AG10803 (cell line): ENCODE measurements at regions not wholly inside any gene's neighbourhood (a gene's known extent, or its start where the extent isn't known, plus 50 kb on each side); places are given as distances from the start of the nearest gene placed in this dataset.

Source experiments
- DNase-seq: peaks from one replicate; pipeline ENCODE4 v3.0.0; 2010; ENCODE audit warnings: low read depth
- H3K4me3 ChIP-seq: 2 replicates; pipeline ENCODE4 v1.5.1; 2011; ENCODE audit warnings: mild to moderate bottlenecking, low read length, control low read depth
- CTCF ChIP-seq: conservative IDR thresholded peaks from 2 replicates; pipeline ENCODE4 v1.5.1; 2011; ENCODE audit warnings: mild to moderate bottlenecking, low read length, control low read depth, inconsistent platforms

GRCh38 chr22:48365386-48365785 lies 1462.3 kb downstream of the BRD1 start:
- TF ChIP-seq CTCF: no peak
- DNase-seq: no peak
- no peak overlapping the region for H3K4me3 ChIP-seq

GRCh38 chr22:48362721-48363404 lies 1464.8 kb downstream of the BRD1 start:
- no peak for DNase-seq
- TF ChIP-seq CTCF: no peak
- no peak overlapping the region for H3K4me3 ChIP-seq

GRCh38 chr22:48361099-48361639 lies 1466.5 kb downstream of the BRD1 start:
- no peak overlapping the region for H3K4me3 ChIP-seq
- DNase-seq: no peak
- TF ChIP-seq CTCF: no peak

GRCh38 chr22:48359613-48359965 lies 1468.1 kb downstream of the BRD1 start:
- DNase-seq: no peak
- no peak for TF ChIP-seq CTCF
- H3K4me3 ChIP-seq: no peak overlapping the region

GRCh38 chr22:48358886-48359612 lies 1468.6 kb downstream of the BRD1 start:
- no peak for TF ChIP-seq CTCF
- no peak overlapping the region for H3K4me3 ChIP-seq
- DNase-seq: no peak

- TF ChIP-seq CTCF: no peak
- no peak overlapping the region for H3K4me3 ChIP-seq
- DNase-seq: no peak
Measured at GRCh38 chr22:48357961-48358360, 1469.7 kb downstream of the BRD1 start.

GRCh38 chr22:48357196-48357595 lies 1470.5 kb downstream of the BRD1 start:
- no peak for TF ChIP-seq CTCF

More at GRCh38 chr22:48357196-48357595, 1470.5 kb downstream of the BRD1 start:
- no peak for DNase-seq
- H3K4me3 ChIP-seq: no peak overlapping the region
